ENCODE measurements at regions not wholly inside any gene's neighbourhood (a gene's known extent, or its start where the extent isn't known, plus 50 kb on each side); places are given as distances from the start of the nearest gene placed in this dataset.

- no peaks in the 10 kb centered on the region for H4K20me1 ChIP-seq (ENCODE audit: insufficient read depth, low read length)
- no peaks in the 10 kb centered on the region for H3K9me3 ChIP-seq (ENCODE audit: control insufficient read depth, insufficient read depth, low read length)
- ChIA-PET CTCF (no interaction called here), POLR2A (ENCODE audit: unreplicated experiment) (no interaction called here)
- H2BK5ac ChIP-seq (ENCODE audit: low read depth, low read length, poor library complexity, severe bottlenecking), result no peak overlapping the region
- no peak overlapping the region for H2BK20ac ChIP-seq (ENCODE audit: low read depth, low read length)
- no peak overlapping the region for H3K18ac ChIP-seq (ENCODE audit: low read depth, low read length)
- H3K9me1 ChIP-seq (ENCODE audit: insufficient read depth, low read length), result no peaks in the 10 kb centered on the region
- no peaks in the 10 kb centered on the region for H3K79me1 ChIP-seq (ENCODE audit: low read depth in 1 of 2, low read length in 2 of 2)
- WGBS, 2 experiments (ENCODE audit: extremely low coverage in 2 of 2, insufficient read length in 1 of 2), result 2% methylated on average over 19 of the region's 104 CpGs; no CpG with 5 or more reads in 1 of the 2 experiments
- no peak overlapping the region for H3K14ac ChIP-seq (replicated peaks; ENCODE audit: low read depth, low read length)
- ATAC-seq (ENCODE audit: low read depth) (peak; percentile 69), DNase-seq (no peak)
- H2BK15ac ChIP-seq (ENCODE audit: low read depth, low read length), result no peak overlapping the region
- H4K8ac ChIP-seq (ENCODE audit: low read depth in 2 of 2, low read length in 2 of 2), result no peak overlapping the region
- H4K5ac ChIP-seq (ENCODE audit: low read depth, low read length), result no peak overlapping the region
- intact Hi-C loops (cut with micrococcal nuclease) (no loop called here), dilution Hi-C loops (cut with HindIII; ENCODE audit: low sequenced_read_pairs, unreplicated experiment) (no loop called here), in situ Hi-C loops (cut with MboI; ENCODE audit: low sequenced_read_pairs) (no loop called here)
- H2AK9ac ChIP-seq (replicated peaks; ENCODE audit: low read depth, low read length, poor library complexity), result no peak overlapping the region
- no peak overlapping the region for H2AK5ac ChIP-seq (ENCODE audit: low read depth, low read length)
- no peak overlapping the region for H3K9ac ChIP-seq (ENCODE audit: low read depth, low read length)
- peak overlapping the region; percentile 72 for H3K4me2 ChIP-seq (ENCODE audit: low read depth, low read length)
- H3K4me3 ChIP-seq (ENCODE audit: insufficient read depth, low read depth, low read length), result peak overlapping the region; percentile 50
- H3K4me1 ChIP-seq (ENCODE audit: control insufficient read depth, insufficient read depth, low read length), result peaks cover 3% of the 10 kb centered on the region; the same call in 1 of the 2 replicates
- no TSS peak for BruUV-seq (replicated peaks)
- TF ChIP-seq CTCF (conservative IDR thresholded peaks at IDR 0.05; ENCODE audit: low read depth, low read length) (peak; percentile 20; the same call in 1 of the 2 replicates), NFE2L2 (IDR thresholded peaks at IDR 0.05; ENCODE audit: low read depth, low read length) (no peak)
- no peak overlapping the region for H3K4ac ChIP-seq (ENCODE audit: low read depth, low read length)
- peak overlapping the region; percentile 87 for H2AFZ ChIP-seq (replicated peaks; ENCODE audit: low read length, poor library complexity)
- H3K23ac ChIP-seq (ENCODE audit: low read depth, low read length), result no peak overlapping the region
- no peak overlapping the region for H3K27ac ChIP-seq (ENCODE audit: insufficient read depth, low read length)
- H2BK120ac ChIP-seq (ENCODE audit: low read depth, low read length), result no peak overlapping the region
- no peak overlapping the region for H4K91ac ChIP-seq (ENCODE audit: insufficient read depth, low read depth, low read length)
- H3K56ac ChIP-seq (ENCODE audit: extremely low read depth, insufficient read depth, low read length), result no peak overlapping the region
- H3K36me3 ChIP-seq (ENCODE audit: control insufficient read depth, insufficient read depth, low read length), result no peaks in the 10 kb centered on the region
- peaks cover 50% of the 10 kb centered on the region for H3K27me3 ChIP-seq (ENCODE audit: control insufficient read depth, insufficient read depth, low read length)
Observed at GRCh38 chr1:239997515-239998311, 94.0 kb upstream of the FMN2 start.

Data from IMR-90 (cell line).